ENCODE measurements at regions not wholly inside any gene's neighbourhood (a gene's known extent, or its start where the extent isn't known, plus 50 kb on each side); places are given as distances from the start of the nearest gene placed in this dataset.

DNA sequence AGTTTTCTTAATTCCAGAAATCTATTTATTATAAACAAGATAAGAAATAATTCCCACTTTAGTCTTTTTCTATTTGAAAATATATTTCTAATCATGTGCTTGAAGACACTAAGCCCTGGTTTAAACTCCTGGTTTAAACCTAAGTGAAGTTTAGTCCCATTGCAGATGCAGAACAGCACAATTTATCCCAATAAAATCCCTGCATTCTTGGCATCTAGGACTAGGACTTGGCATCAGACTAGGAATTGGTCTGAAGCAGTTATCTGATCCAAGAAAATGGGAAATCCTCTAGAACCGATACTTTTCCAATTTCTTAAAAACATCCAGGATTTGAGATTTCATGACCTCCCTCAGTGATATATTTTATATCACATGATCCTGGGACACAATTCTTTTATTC lies 168.8 kb upstream of the VEPH1 start:
- TF ChIP-seq, protein P1, sequence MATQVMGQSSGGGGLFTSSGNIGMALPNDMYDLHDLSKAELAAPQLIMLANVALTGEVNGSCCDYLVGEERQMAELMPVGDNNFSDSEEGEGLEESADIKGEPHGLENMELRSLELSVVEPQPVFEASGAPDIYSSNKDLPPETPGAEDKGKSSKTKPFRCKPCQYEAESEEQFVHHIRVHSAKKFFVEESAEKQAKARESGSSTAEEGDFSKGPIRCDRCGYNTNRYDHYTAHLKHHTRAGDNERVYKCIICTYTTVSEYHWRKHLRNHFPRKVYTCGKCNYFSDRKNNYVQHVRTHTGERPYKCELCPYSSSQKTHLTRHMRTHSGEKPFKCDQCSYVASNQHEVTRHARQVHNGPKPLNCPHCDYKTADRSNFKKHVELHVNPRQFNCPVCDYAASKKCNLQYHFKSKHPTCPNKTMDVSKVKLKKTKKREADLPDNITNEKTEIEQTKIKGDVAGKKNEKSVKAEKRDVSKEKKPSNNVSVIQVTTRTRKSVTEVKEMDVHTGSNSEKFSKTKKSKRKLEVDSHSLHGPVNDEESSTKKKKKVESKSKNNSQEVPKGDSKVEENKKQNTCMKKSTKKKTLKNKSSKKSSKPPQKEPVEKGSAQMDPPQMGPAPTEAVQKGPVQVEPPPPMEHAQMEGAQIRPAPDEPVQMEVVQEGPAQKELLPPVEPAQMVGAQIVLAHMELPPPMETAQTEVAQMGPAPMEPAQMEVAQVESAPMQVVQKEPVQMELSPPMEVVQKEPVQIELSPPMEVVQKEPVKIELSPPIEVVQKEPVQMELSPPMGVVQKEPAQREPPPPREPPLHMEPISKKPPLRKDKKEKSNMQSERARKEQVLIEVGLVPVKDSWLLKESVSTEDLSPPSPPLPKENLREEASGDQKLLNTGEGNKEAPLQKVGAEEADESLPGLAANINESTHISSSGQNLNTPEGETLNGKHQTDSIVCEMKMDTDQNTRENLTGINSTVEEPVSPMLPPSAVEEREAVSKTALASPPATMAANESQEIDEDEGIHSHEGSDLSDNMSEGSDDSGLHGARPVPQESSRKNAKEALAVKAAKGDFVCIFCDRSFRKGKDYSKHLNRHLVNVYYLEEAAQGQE (IDR thresholded peaks at IDR 0.05; ENCODE audit: low read depth), result no peak
- TF ChIP-seq, protein P2, sequence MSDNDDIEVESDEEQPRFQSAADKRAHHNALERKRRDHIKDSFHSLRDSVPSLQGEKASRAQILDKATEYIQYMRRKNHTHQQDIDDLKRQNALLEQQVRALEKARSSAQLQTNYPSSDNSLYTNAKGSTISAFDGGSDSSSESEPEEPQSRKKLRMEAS (IDR thresholded peaks at IDR 0.05), result no peak
- no peak for TF ChIP-seq ZBTB7A (IDR thresholded peaks at IDR 0.05; ENCODE audit: low read depth)
